Fibroblast of villous mesenchyme (primary cell): ENCODE measurements at regions not wholly inside any gene's neighbourhood (a gene's known extent, or its start where the extent isn't known, plus 50 kb on each side); places are given as distances from the start of the nearest gene placed in this dataset.
"Not testable (repeated sequence)": the region's sequence is repeated elsewhere in the genome, so short reads cannot be mapped to it uniquely, and the experiment has no call there.

ENCODE experiments used
- DNase-seq: peaks from one replicate; pipeline ENCODE4 v3.0.0-alpha.2; 2010; ENCODE audit warnings: low read depth
- H3K4me3 ChIP-seq: 2 replicates; pipeline ENCODE4 v1.5.1; 2011; ENCODE audit warnings: low read depth, mild to moderate bottlenecking, low read length
- CTCF ChIP-seq: IDR thresholded peaks from 2 replicates; pipeline ENCODE4 v1.5.1; 2012; ENCODE audit warnings: low read depth, mild to moderate bottlenecking, low read length; ENCODE audit not compliant: insufficient read depth

GRCh38 chr10:35971397-35971796 lies 329.3 kb upstream of the FZD8 start:
- TF ChIP-seq CTCF = no peak
- no peak for DNase-seq
- no peak overlapping the region for H3K4me3 ChIP-seq

- no peak overlapping the region for H3K4me3 ChIP-seq
- DNase-seq = no peak
- TF ChIP-seq CTCF = no peak
These were observed 321.6 kb upstream of the FZD8 start for GRCh38 chr10:35963685-35964084.

GRCh38 chr10:35961501-35961900 lies 319.4 kb upstream of the FZD8 start:
- DNase-seq = peak; percentile 43
- no peak for TF ChIP-seq CTCF
- H3K4me3 ChIP-seq = no peak overlapping the region

GRCh38 chr10:35959252-35959651 lies 317.2 kb upstream of the FZD8 start:
- H3K4me3 ChIP-seq = no peak overlapping the region
- DNase-seq = peak; percentile 73
- TF ChIP-seq CTCF = no peak

GRCh38 chr10:35958609-35959008 lies 316.5 kb upstream of the FZD8 start:
- not testable (repeated sequence) for DNase-seq, H3K4me3 ChIP-seq

GRCh38 chr10:35950701-35951100 lies 308.6 kb upstream of the FZD8 start:
- no peak for DNase-seq
- TF ChIP-seq CTCF = no peak
- H3K4me3 ChIP-seq = no peak overlapping the region

GRCh38 chr10:35950226-35950625 lies 308.1 kb upstream of the FZD8 start:
- no peak for TF ChIP-seq CTCF

More at GRCh38 chr10:35950226-35950625, 308.1 kb upstream of the FZD8 start:
- no peak overlapping the region for H3K4me3 ChIP-seq
- no peak for DNase-seq
